ENCODE measurements at regions not wholly inside any gene's neighbourhood (a gene's known extent, or its start where the extent isn't known, plus 50 kb on each side); places are given as distances from the start of the nearest gene placed in this dataset.

DNA sequence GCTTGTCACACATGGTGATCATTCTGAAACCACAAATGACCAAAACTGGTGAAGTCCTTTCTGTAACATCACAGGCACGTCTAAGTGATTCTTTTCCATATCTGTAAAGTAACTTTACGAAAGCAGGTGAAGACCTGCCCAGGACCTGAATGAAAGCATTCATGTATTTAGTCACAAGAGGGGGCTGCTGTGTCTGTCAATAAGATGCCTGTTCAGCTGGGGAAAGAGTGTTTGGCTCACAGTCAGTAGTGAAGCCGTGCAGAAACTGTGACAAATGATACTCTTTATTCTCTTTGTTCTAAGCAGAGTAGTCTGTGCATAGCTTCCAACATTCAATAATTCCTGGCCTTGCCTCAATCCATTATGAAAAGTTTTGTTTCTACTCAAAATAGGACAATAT, 373.5 kb upstream of the OR4E1 start:
- DNase-seq (ENCODE audit: insufficient read length, low spot score), result no peak
- no peak for FAIRE-seq
- no peak for TF ChIP-seq POLR2A (IDR thresholded peaks at IDR 0.05; ENCODE audit: low read depth, low read length)

GRCh38 chr14:22046063-22046462, 372.4 kb upstream of the OR4E1 start:
- FAIRE-seq (no peak), DNase-seq (ENCODE audit: insufficient read length, low spot score) (no peak)
- no peak for TF ChIP-seq POLR2A (IDR thresholded peaks at IDR 0.05; ENCODE audit: low read depth, low read length)

DNA sequence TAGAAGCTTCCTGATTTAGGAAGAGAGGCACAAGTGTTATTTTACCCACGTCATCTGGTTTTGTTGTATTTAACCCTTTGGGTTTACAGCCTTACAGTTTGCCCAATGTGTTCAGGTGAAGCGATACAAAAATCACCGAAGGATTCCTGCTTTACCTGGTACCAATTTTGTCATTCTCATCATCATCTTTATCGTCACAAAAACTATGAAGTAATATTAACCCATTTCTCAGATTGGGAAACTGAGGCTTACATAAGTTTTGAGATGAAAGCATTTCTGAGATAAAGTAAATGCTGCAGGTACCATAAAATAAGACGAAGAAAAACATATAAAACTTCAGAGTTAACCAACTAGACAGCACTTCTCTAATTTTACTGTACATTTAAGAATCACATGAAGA, 370.6 kb upstream of the OR4E1 start:
- FAIRE-seq, result no peak
- TF ChIP-seq POLR2A (IDR thresholded peaks at IDR 0.05; ENCODE audit: low read depth, low read length), result no peak
- no peak for DNase-seq (ENCODE audit: insufficient read length, low spot score)

DNA sequence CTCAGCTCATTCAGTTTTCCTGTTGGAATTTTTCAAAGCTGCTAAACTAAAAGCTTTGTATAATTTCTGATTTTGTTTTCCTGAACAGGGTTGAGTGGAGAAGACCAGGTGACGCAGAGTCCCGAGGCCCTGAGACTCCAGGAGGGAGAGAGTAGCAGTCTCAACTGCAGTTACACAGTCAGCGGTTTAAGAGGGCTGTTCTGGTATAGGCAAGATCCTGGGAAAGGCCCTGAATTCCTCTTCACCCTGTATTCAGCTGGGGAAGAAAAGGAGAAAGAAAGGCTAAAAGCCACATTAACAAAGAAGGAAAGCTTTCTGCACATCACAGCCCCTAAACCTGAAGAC, 367.1 kb upstream of the OR4E1 start:
- no peak for TF ChIP-seq POLR2A (IDR thresholded peaks at IDR 0.05; ENCODE audit: low read depth, low read length)
- no peak for FAIRE-seq

DNA sequence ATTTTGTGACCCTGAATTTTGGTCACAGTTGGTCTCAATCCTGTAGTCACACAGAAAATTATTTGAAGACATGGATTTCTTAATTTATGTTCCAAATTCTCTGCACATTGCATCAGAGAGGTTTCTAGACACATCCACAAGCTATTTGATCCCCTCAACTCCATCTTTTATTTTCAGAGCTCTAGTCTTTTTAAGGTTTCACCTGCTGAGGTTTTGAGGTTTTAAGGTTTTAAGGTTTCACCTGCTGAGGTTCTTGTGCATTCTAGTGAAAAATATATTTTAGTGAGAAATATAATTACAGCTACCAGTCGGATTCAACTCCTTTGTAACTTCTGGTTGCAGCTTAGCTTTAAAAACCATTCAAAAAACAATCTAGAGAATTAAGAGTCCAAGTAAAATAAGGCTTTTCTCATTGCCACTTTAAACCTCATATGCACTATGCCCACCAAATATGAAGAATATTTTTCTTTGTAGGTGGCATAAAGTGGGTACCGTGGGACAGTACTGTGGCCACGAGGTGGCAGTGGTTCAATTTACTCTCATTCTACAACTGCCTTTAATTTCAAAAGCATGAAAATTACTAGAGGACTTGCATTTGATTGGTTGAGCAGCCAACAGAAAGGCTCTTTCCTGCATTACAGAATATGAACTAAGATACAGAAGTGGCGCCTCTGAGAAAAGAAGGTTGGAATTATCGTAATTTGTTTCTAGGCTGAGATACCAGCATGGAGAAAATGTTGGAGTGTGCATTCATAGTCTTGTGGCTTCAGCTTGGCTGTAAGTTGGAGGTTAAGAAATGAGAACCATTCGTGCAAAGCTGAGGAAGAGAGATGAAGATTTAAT, 366.5 kb upstream of the OR4E1 start:
- FAIRE-seq, result no peak
- no peak for TF ChIP-seq POLR2A (IDR thresholded peaks at IDR 0.05; ENCODE audit: low read depth, low read length)

More for the DNA sequence above, 367.1 kb upstream of the OR4E1 start:
- DNase-seq (ENCODE audit: insufficient read length, low spot score), result no peak

DNA sequence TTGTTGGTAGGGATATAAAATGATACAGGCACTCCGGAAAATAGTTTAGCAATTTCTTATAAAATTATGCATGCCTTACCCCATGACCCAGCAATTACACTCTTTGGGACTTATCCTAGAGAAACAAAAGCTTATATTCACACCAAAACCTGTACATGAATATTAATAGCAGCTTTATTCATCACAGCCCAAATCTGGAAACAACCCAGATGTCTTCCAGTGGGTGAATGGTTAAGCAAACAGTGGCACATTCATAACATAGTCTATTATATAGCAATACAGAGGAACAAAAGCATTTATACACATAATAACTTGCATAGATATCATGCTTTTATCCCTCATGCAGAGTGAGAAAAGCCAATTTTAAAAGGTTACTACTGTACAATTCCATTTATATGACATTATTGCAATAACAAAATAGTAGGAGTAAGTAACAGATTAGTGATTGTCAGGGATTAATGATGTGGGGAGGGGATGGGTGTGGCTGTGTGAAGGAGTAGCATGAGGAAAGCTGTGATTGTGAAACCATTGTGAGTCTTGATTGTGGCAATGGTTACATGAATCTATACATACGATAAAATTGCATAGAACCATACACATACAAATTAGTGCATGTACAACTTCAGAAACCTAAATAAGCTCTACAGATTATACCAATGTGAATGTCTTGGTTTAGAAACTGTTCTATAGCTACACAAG, 363.1 kb upstream of the OR4E1 start:
- TF ChIP-seq POLR2A (IDR thresholded peaks at IDR 0.05; ENCODE audit: low read depth, low read length), result no peak
- no peak for FAIRE-seq
- DNase-seq (ENCODE audit: insufficient read length, low spot score), result no peak

More for the DNA sequence above, 366.5 kb upstream of the OR4E1 start:
- DNase-seq (ENCODE audit: insufficient read length, low spot score), result no peak

DNA sequence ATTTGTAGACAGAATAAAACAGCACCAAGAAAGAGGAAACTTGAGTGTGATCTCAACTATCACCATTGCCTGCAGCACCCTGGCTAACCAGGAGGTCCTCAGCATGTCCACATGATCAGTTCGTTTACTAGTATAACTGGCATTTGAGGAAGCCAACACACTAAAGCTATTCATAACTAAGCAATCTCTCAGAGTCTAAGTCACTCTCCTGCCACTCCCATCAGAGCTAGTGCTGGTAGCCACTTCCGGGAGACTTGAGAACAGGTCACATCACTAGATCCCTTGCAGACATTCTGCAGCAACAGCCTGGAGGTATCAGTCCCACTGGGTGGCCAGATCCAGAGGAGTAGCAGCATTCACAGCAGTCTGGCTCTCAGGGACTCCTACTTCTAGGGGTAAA, 352.9 kb upstream of the OR4E1 start:
- DNase-seq (ENCODE audit: insufficient read length, low spot score) (no peak), FAIRE-seq (no peak)
- no peak for TF ChIP-seq POLR2A (IDR thresholded peaks at IDR 0.05; ENCODE audit: low read depth, low read length)

GRCh38 chr14:22025879-22026278, 352.3 kb upstream of the OR4E1 start:
- no peak for DNase-seq (ENCODE audit: insufficient read length, low spot score)
- FAIRE-seq, result no peak
- TF ChIP-seq POLR2A (IDR thresholded peaks at IDR 0.05; ENCODE audit: low read depth, low read length), result no peak

- FAIRE-seq (no peak), DNase-seq (ENCODE audit: insufficient read length, low spot score) (no peak)
- TF ChIP-seq POLR2A (IDR thresholded peaks at IDR 0.05; ENCODE audit: low read depth, low read length), result no peak
These were observed 350.5 kb upstream of the OR4E1 start for GRCh38 chr14:22024137-22024536.

DNA sequence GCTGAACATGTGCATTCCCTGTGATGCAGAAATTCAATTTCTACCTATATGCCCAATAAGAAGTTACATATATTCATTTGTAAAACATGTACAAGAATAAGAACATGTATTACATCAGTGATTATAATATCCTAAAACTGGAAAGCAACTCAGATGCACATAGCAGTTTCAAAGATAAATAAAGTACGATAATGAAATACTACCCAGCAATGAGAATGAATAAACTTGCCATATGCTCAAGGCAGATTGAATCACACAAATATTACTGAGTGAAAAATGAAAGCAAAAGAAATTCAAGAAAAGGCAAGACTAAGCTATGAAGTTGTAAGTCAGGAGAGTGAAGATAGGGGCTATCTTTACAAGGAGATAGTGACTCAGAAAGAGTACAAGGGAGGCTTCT, 345.3 kb upstream of the OR4E1 start:
- FAIRE-seq (no peak), DNase-seq (ENCODE audit: insufficient read length, low spot score) (no peak)
- TF ChIP-seq POLR2A (IDR thresholded peaks at IDR 0.05; ENCODE audit: low read depth, low read length), result no peak

DNA sequence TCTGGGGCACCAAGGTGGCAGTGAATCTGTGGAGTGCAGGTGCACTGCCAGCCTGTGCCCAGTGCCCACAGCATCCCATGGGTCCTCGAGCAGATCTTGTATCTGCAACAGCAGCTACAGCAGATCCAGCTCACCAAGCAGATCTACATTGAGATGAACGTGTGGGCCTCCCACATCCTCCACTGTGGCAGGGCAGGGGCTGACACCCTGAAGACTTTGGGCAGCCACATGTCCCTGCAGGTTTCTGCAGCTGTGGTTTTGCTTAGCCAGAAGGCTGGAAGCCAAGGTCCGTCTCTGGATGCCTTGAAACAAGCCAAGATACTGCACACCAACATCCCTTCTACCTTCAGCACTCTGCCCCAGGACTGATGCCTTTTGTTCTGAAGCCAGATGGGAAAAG, 338.8 kb upstream of the OR4E1 start:
- FAIRE-seq, result no peak
- TF ChIP-seq POLR2A (IDR thresholded peaks at IDR 0.05; ENCODE audit: low read depth, low read length), result no peak
- DNase-seq (ENCODE audit: insufficient read length, low spot score), result no peak

GRCh38 chr14:22011253-22011642, 337.6 kb upstream of the OR4E1 start:
- no peak for TF ChIP-seq POLR2A (IDR thresholded peaks at IDR 0.05; ENCODE audit: low read depth, low read length)
- DNase-seq (ENCODE audit: insufficient read length, low spot score), result no peak
- no peak for FAIRE-seq

GRCh38 chr14:22010545-22011252, 337.1 kb upstream of the OR4E1 start:
- no peak for DNase-seq (ENCODE audit: insufficient read length, low spot score)
- no peak for TF ChIP-seq POLR2A (IDR thresholded peaks at IDR 0.05; ENCODE audit: low read depth, low read length)
- FAIRE-seq, result no peak

DNA sequence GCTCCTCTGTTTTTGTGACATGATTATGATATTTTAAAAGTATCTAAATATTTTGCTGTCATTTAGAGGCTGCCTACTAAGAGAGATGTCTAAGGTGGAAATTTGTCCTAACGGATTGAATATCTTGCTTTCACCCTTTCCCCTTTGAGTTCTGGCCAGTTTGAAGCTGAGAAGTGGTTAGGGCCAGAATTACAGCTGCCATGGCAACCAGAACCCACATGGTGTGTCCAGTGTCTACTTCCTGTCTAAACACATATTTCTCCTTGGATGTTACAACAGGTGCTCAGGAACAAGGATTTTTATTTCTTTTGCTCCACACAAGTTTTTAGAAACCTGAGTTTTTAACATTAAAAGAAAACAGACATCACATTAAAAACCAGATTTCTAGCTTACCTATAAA, 335.1 kb upstream of the OR4E1 start:
- FAIRE-seq, result no peak
- no peak for TF ChIP-seq POLR2A (IDR thresholded peaks at IDR 0.05; ENCODE audit: low read depth, low read length)
- no peak for DNase-seq (ENCODE audit: insufficient read length, low spot score)
